IMR-90 (cell line): ENCODE measurements at regions not wholly inside any gene's neighbourhood (a gene's known extent, or its start where the extent isn't known, plus 50 kb on each side); places are given as distances from the start of the nearest gene placed in this dataset.

Experiments used
- ATAC-seq: fragments of 200-7000 bp; cut with Tn5 transposase; 2 replicates; pipeline ENCODE4 v1.9.1; 2020; ENCODE audit warnings: low read depth, mild to moderate bottlenecking, moderate library complexity
- BruUV-seq: library from RNA; stranded (reverse); fragments of 400-500 nt; replicated peaks from 2 replicates; lab custom pipeline; 2021; lab: Mats Ljungman, UMichigan
- CTCF ChIA-PET: fragments of 300-600 bp; formaldehyde crosslinking; extraction: SDS; loops from one replicate; lab custom pipeline; 2021; ENCODE audit warnings: antibody characterized with exemption; lab: Yijun Ruan, JAX
- POLR2A ChIA-PET: fragments of 300-600 bp; sonication (Branson Sonifier 250); formaldehyde crosslinking; loops from one replicate; lab custom pipeline; 2022; ENCODE audit warnings: antibody characterized with exemption; ENCODE audit not compliant: unreplicated experiment; lab: Charles Lee
- DNase-seq: peaks from one replicate; pipeline ENCODE4 v3.0.0; 2013
- H2AFZ ChIP-seq: replicated peaks from 2 replicates; pipeline ENCODE3; 2013; ENCODE audit warnings: low read length, mild to moderate bottlenecking; ENCODE audit not compliant: poor library complexity
- H2AK5ac ChIP-seq: 2 replicates; pipeline ENCODE4 v1.6.1; 2013; ENCODE audit warnings: low read depth, low read length, inconsistent platforms
- H2AK9ac ChIP-seq: replicated peaks from 2 replicates; pipeline ENCODE3; 2013; ENCODE audit warnings: mild to moderate bottlenecking, low read depth, low read length, moderate library complexity; ENCODE audit not compliant: poor library complexity
- H2BK120ac ChIP-seq: 2 replicates; pipeline ENCODE4 v1.6.1; 2013; ENCODE audit warnings: low read depth, low read length, inconsistent platforms
- H2BK15ac ChIP-seq: 3 replicates; pipeline ENCODE4 v1.6.1; 2013; ENCODE audit warnings: low read depth, low read length, inconsistent platforms
- H2BK20ac ChIP-seq: 2 replicates; pipeline ENCODE4 v1.6.1; 2013; ENCODE audit warnings: low read depth, mild to moderate bottlenecking, inconsistent platforms, low read length, moderate library complexity
- H2BK5ac ChIP-seq: 2 replicates; pipeline ENCODE4 v1.6.1; 2013; ENCODE audit warnings: mild to moderate bottlenecking, low read depth, low read length, inconsistent platforms; ENCODE audit not compliant: poor library complexity, severe bottlenecking
- H3K14ac ChIP-seq: replicated peaks from 2 replicates; pipeline ENCODE4 v1.6.1; 2013; ENCODE audit warnings: low read depth, low read length, inconsistent platforms
- H3K18ac ChIP-seq: 2 replicates; pipeline ENCODE4 v1.6.1; 2013; ENCODE audit warnings: low read depth, low read length, control low read depth
- H3K23ac ChIP-seq: 2 replicates; pipeline ENCODE4 v1.6.1; 2013; ENCODE audit warnings: low read depth, low read length, inconsistent platforms
- H3K27ac ChIP-seq: 2 replicates; pipeline ENCODE4 v1.5.1; 2013; ENCODE audit warnings: mild to moderate bottlenecking, control low read depth, low read length; ENCODE audit not compliant: insufficient read depth
- H3K27me3 ChIP-seq: 2 replicates; pipeline ENCODE4 v1.6.1; 2013; ENCODE audit warnings: low read length; ENCODE audit not compliant: control insufficient read depth, insufficient read depth
- H3K36me3 ChIP-seq: 2 replicates; pipeline ENCODE4 v1.6.1; 2013; ENCODE audit warnings: low read length, mixed read lengths; ENCODE audit not compliant: control insufficient read depth, insufficient read depth
- H3K4ac ChIP-seq: 2 replicates; pipeline ENCODE4 v1.6.1; 2013; ENCODE audit warnings: low read depth, low read length, inconsistent platforms
- H3K4me1 ChIP-seq: 2 replicates; pipeline ENCODE4 v1.6.1; 2013; ENCODE audit warnings: low read length, mixed read lengths; ENCODE audit not compliant: control insufficient read depth, insufficient read depth
- H3K4me2 ChIP-seq: 2 replicates; pipeline ENCODE4 v1.6.1; 2013; ENCODE audit warnings: low read depth, mild to moderate bottlenecking, control low read depth, low read length, moderate library complexity
- H3K4me3 ChIP-seq: 2 replicates; pipeline ENCODE4 v1.5.1; 2013; ENCODE audit warnings: low read depth, mild to moderate bottlenecking, control low read depth, low read length, moderate library complexity; ENCODE audit not compliant: insufficient read depth
- H3K56ac ChIP-seq: 2 replicates; pipeline ENCODE4 v1.6.1; 2013; ENCODE audit warnings: low read length, inconsistent platforms; ENCODE audit not compliant: insufficient read depth; ENCODE audit errors: extremely low read depth
- H3K79me1 ChIP-seq, 2 experiments: 2 replicates each; pipeline ENCODE4 v1.6.1; 2013; ENCODE audit warnings: low read length in 2 of 2, inconsistent platforms in 1 of 2, low read depth in 1 of 2
- H3K9ac ChIP-seq: 2 replicates; pipeline ENCODE4 v1.6.1; 2013; ENCODE audit warnings: low read depth, low read length, control low read depth
- H3K9me1 ChIP-seq: 2 replicates; pipeline ENCODE4 v1.6.1; 2013; ENCODE audit warnings: low read length, inconsistent platforms; ENCODE audit not compliant: insufficient read depth
- H3K9me3 ChIP-seq: 2 replicates; pipeline ENCODE4 v1.6.1; 2013; ENCODE audit warnings: low read length; ENCODE audit not compliant: control insufficient read depth, insufficient read depth
- H4K20me1 ChIP-seq: 2 replicates; pipeline ENCODE4 v1.6.1; 2013; ENCODE audit warnings: low read length, inconsistent platforms; ENCODE audit not compliant: insufficient read depth
- H4K5ac ChIP-seq: 2 replicates; pipeline ENCODE4 v1.6.1; 2013; ENCODE audit warnings: mild to moderate bottlenecking, low read depth, low read length, control low read depth
- H4K8ac ChIP-seq, 2 experiments: 2 replicates each; pipeline ENCODE4 v1.6.1; 2013; ENCODE audit warnings: low read depth in 2 of 2, low read length in 2 of 2, control low read depth in 1 of 2, inconsistent platforms in 1 of 2
- H4K91ac ChIP-seq: 2 replicates; pipeline ENCODE4 v1.6.1; 2013; ENCODE audit warnings: low read depth, low read length, inconsistent platforms; ENCODE audit not compliant: insufficient read depth
- BHLHE40 ChIP-seq: fragments of 150-350 bp; IDR thresholded peaks from 2 replicates; pipeline ENCODE4 v1.6.1; 2016; ENCODE audit warnings: mild to moderate bottlenecking, low read depth, low read length
- CHD1 ChIP-seq: IDR thresholded peaks from 2 replicates; pipeline ENCODE4 v1.6.1; 2012; ENCODE audit warnings: low read depth, low read length, improper control_type of control experiment
- MAFK ChIP-seq: IDR thresholded peaks from 2 replicates; pipeline ENCODE4 v1.6.1; 2012; ENCODE audit warnings: low read depth, low read length, improper control_type of control experiment
- NFE2L2 ChIP-seq: fragments of 150-350 bp; IDR thresholded peaks from 2 replicates; pipeline ENCODE4 v1.6.1; 2016; ENCODE audit warnings: low read depth, mild to moderate bottlenecking, low read length
- POLR2A ChIP-seq: IDR thresholded peaks from 2 replicates; pipeline ENCODE4 v1.6.1; 2012; ENCODE audit warnings: mild to moderate bottlenecking, low read depth, low read length
- RAD21 ChIP-seq: IDR thresholded peaks from 2 replicates; pipeline ENCODE4 v1.6.1; 2012; ENCODE audit warnings: low read length, improper control_type of control experiment
- WGBS, 2 experiments: methylation state at CpG; one replicate each; pipeline versions ENCODE4 v1.1.5 to v1.1.7; 2013; ENCODE audit warnings: missing lambda C conversion rate in 2 of 2; ENCODE audit not compliant: insufficient read length in 1 of 2; ENCODE audit errors: extremely low coverage in 2 of 2; 5-methylcytosine and 5-hydroxymethylcytosine counted together
- dilution Hi-C: fragments of 300-500 bp; cut with HindIII; formaldehyde crosslinking; loops from one replicate; pipeline ENCODE4 v1.14.3; 2018; ENCODE audit warnings: low sequenced_read_pairs; ENCODE audit not compliant: unreplicated experiment
- in situ Hi-C: fragments of 300-500 bp; cut with MboI; formaldehyde crosslinking; loops from 3 replicates; pipeline ENCODE4 v1.14.3; 2019; ENCODE audit warnings: low sequenced_read_pairs, inconsistent platforms, mixed read lengths
- intact Hi-C: fragments of 100-400 bp; cut with micrococcal nuclease; formaldehyde crosslinking; loops from 2 replicates; pipeline ENCODE4 v1.10.0; 2022
- TF ChIP-seq, protein P1 (sequence below): fragments of 150-350 bp; IDR thresholded peaks from 2 replicates; pipeline ENCODE4 v1.6.1; 2016; ENCODE audit warnings: low read depth, mild to moderate bottlenecking, low read length, moderate library complexity, borderline replicate concordance

DNA sequence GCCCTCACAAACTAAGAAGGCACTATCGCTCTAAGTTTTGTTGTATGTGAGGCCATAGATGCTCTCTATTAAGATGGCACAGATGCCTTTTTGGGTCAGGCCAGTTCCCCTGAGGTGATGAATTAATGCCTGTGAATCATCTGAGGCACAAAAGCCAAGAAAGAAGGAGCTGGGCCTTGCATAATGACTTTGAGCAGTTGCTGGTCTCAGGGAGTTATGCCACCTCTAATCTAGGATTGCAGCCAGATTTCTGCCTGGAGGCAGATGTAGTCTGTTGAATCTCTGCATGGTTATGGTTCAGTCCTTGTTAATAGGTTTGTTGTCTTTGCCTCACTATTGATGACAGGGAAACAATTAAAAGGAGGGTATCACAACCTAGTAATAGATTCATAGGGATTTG, 168.1 kb upstream of the CHRM3 start:
- dilution Hi-C loops (no loop called here), intact Hi-C loops (no loop called here), in situ Hi-C loops (no loop called here)
- H3K9ac ChIP-seq = no peak overlapping the region
- H4K5ac ChIP-seq = no peak overlapping the region
- H2BK20ac ChIP-seq = no peak overlapping the region
- no peaks in the 10 kb centered on the region for H3K36me3 ChIP-seq
- no peak overlapping the region for H3K23ac ChIP-seq
- H2BK15ac ChIP-seq = no peak overlapping the region
- TF ChIP-seq BHLHE40 (no peak), POLR2A (no peak), MAFK (no peak), CHD1 (no peak), NFE2L2 (no peak), RAD21 (no peak)
- TF ChIP-seq, protein P1, sequence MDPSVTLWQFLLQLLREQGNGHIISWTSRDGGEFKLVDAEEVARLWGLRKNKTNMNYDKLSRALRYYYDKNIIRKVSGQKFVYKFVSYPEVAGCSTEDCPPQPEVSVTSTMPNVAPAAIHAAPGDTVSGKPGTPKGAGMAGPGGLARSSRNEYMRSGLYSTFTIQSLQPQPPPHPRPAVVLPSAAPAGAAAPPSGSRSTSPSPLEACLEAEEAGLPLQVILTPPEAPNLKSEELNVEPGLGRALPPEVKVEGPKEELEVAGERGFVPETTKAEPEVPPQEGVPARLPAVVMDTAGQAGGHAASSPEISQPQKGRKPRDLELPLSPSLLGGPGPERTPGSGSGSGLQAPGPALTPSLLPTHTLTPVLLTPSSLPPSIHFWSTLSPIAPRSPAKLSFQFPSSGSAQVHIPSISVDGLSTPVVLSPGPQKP = no peak
- no peaks in the 10 kb centered on the region for H4K20me1 ChIP-seq
- no peak for DNase-seq
- H3K14ac ChIP-seq = no peak overlapping the region
- CTCF ChIA-PET = no interaction called here
- no peaks in the 10 kb centered on the region for H3K4me1 ChIP-seq
- H3K9me3 ChIP-seq = no peaks in the 10 kb centered on the region; the same call in none of the 2 replicates
- H3K56ac ChIP-seq = no peak overlapping the region
- WGBS, 2 experiments = no CpG with 5 or more reads among the region's 1 CpG
- no peaks in the 10 kb centered on the region for H3K79me1 ChIP-seq
- H2BK5ac ChIP-seq = no peak overlapping the region
- no peak overlapping the region for H3K27ac ChIP-seq
- no peak for ATAC-seq
- H2AK5ac ChIP-seq = no peak overlapping the region
- H2BK120ac ChIP-seq = no peak overlapping the region
- no peak overlapping the region for H4K91ac ChIP-seq
- H3K4me2 ChIP-seq = no peak overlapping the region
- H3K9me1 ChIP-seq = no peaks in the 10 kb centered on the region
- no peak overlapping the region for H3K4me3 ChIP-seq
- POLR2A ChIA-PET = no interaction called here
- no TSS peak for BruUV-seq
- H4K8ac ChIP-seq = no peak overlapping the region
- no peak overlapping the region for H2AFZ ChIP-seq
- no peak overlapping the region for H3K4ac ChIP-seq
- H3K18ac ChIP-seq = no peak overlapping the region
- no peaks in the 10 kb centered on the region for H3K27me3 ChIP-seq
- H2AK9ac ChIP-seq = no peak overlapping the region
